Glomerular endothelial cell (primary cell): ENCODE measurements at regions not wholly inside any gene's neighbourhood (a gene's known extent, or its start where the extent isn't known, plus 50 kb on each side); places are given as distances from the start of the nearest gene placed in this dataset.
"Not testable (repeated sequence)": the region's sequence is repeated elsewhere in the genome, so short reads cannot be mapped to it uniquely, and the experiment has no call there.

Experiments used
- DNase-seq: peaks from one replicate; pipeline ENCODE4 v3.0.0-alpha.2; 2011; ENCODE audit warnings: low read depth, low spot score; ENCODE audit errors: extremely low read depth

DNA sequence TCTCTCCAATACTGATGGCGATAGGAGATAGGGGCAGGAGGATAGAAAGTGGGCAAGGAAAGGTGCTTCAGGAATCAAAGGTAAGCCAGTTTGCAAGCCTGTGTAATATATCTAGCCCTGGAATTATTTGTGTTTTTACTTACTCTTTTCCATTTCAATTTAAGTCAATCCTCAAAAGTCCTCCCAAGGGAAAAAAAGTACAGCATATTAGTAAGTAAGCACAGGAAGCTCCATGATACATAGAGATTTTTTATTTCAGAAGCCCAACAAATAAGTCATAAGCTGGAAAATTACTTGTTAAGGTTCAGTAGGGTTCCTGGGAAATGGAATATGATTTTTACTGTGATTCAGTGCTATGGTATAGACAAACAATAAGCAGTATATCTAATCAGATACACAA lies 337.7 kb upstream of the DUSP10 start:
- DNase-seq: no peak

DNA sequence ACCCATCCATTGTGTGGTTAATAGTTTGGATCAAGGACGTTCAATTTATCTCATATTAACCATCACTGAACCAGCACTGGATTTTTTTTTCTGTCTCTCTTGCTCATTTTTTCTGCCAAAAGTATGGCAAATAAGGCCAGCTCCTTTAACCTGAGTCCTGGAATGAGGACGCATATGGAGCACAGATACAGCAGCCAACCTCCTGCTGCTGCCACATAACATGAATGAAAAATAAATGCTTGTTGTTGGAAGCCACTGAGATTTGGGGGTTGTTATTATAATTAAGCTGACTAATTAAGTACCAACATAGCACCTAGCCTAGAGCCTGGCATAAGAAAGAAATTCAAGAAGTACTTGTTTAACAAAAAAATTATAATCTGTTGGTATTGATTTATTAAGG lies 335.3 kb upstream of the DUSP10 start:
- DNase-seq: no peak

DNA sequence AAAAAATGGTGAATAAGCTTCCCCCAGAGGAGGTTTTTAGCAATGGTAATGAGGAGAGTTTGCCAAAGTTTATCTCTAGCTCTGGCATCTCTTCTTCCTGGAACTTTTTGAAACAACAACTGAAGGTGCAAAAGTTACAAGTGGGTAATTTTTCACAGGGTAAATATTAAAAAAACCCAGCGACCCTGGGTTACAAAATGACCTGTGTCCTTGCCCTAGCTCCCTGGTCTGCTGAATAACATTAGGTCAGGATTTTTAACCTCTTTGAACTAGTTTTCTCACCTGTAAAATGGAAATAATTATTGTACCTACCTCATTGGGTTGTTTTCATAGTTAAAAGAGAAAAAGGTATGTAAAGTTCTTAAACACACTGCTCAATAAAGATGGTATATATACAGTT lies 332.4 kb upstream of the DUSP10 start:
- DNase-seq: no peak

DNA sequence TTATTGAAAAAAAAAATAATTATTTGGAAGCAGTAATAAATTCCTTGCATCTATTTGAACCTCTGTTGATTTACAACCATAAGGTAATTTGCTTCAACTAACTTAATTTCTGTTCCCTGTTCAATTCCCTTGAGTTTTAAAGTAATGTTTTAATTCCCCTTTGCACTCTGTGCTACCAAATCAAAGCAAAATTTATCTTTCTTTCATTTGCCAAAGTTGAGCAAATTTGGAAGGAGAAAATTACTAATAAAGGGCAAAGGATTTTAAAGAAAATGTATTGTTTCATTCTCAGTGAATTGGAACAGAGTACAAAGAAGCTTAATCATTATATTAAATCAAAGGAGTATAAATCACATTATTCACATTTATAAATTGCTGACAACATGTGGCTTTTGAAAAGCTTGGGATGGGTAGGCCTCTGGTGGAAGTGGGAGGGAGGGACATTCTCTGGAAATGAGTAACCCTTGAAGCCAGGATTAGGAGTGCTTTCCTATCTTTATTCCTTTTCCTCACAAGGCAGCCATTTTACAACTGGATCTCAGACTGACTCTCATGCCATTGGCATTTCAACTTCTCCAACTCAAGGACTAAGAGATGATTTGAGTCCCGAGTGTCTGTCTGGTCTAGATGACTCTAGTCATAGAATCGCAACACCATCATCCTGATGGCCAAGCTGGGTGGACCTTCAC lies 331.6 kb upstream of the DUSP10 start:
- no peak for DNase-seq

DNA sequence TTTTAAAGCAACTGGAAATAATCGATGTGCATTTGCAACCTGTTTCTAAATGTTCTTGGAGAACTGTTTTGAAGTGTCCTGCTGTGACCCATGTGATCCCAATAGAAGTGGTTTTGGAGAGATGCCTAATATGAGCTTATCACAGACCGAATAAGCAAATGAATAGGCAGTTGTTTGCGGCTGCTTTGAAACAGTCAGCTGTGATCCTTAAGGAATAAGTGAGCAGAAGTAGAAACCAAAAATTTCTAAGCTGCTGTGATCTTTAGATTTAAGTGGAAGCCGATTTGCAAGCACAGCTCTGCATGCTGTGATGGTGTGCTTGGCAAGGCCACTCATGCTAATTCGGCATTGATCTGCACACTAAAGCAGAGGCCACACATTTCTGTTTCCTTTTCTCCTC lies 329.5 kb upstream of the DUSP10 start:
- no peak for DNase-seq

DNA sequence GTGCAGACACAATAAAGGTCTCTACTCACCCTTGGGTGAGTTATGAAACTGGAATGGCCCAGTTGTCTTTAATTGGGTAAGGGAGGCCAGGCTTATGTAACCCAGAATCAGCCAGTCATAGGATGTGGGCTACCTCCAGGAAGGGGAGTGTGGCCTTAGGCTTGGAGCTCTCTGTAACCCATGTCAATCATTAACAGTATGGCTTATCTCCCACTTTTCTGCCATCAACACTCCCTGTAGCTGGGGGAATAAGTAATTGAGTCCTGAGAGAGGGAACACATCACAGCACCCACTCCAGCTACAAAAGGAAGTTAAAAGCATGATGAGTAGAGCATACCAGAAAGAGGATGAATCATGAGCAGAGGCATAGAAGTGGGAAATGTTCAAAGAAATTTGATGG lies 327.0 kb upstream of the DUSP10 start:
- DNase-seq: no peak

DNA sequence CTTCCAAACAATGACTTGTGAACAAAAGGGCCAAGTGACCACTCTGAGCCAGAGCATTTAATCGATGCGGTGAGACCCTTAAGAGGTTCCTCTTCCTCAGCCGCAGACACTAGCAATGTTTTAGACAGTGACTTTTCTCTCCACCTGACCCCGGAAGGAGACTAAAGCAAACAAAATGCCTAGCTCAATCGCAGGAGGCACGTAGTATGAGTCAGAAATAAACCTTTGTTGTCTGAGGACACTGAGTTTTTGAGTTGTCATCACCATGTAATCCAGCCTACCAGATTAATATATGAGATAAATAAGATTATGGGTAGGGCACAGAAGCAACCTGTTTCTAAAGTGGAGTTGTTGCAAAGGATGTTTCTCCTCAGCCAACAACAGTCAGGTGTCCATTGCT lies 326.2 kb upstream of the DUSP10 start:
- no peak for DNase-seq

DNA sequence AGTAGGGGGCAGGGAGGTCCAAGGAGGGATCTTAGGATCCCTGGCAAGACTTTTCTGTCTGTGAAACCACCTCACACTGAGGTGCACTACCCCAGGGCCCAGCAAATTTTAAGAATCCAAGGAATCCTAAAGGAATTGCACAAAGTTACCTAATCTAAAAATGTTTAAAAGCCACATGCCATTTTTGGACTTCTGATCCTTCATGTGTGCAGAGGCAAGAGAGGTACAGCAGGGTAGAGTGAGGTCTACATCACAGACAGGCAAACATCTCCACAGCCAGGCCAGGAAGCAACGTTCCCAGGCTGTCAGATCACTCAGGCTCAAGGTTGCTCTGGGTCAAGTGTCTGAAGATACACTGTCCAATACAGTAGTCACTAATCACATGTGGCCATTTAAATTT lies 324.6 kb upstream of the DUSP10 start:
- no peak for DNase-seq

DNA sequence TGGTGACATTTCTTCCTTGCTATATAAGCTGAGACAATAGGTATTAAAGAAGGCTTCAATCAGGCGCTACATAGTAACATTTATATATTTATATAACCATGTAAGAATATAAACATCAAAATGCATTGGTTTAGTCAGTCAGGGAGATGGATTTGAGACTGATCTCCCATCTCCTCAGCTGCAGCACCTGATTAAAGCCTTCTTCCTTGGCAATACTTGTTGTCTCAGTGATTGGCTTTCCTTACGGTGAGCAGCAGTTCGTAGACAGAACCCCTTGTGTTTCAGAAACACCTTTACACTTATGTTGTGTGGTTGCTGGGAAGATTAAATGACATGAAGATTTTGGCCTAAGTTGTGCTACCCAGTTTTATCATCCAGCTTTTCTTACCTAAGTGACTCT lies 323.3 kb upstream of the DUSP10 start:
- no peak for DNase-seq

DNA sequence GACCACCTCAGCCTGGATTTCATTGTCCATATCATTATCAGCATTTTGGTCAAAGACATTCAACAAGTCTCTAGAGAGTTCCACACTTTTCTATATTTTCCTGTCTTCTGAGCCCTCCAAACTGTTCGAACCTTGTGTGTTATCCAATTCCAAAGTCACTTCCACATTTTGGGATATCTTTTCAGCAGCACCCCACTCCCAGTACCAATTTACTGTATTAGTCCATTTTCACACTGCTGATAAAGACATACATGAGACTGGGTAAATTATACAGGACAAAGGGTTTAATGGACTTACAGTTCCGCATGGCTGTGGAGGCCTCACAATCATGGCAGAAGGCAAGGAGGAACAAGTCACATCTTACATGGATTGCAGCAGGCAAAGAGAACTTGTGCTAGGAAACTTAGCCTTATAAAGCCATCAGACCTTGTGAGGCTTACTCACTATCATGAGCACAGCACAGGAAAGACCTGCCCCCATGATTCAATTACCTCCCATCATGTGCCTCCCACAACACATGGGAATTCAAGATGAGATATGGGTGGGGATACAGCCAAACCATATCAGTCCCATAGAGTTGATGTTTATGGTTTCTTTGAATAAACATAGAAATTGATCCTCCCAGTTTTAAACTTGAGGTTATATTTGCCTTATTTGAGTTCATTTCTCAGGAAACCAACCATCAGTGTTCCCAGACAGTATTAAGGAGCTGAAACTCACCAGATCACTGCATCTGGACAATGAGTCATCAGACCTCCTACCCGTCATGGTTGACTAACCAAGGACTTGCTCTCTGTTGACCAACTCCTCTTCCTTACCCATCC lies 322.7 kb upstream of the DUSP10 start:
- DNase-seq: no peak

DNA sequence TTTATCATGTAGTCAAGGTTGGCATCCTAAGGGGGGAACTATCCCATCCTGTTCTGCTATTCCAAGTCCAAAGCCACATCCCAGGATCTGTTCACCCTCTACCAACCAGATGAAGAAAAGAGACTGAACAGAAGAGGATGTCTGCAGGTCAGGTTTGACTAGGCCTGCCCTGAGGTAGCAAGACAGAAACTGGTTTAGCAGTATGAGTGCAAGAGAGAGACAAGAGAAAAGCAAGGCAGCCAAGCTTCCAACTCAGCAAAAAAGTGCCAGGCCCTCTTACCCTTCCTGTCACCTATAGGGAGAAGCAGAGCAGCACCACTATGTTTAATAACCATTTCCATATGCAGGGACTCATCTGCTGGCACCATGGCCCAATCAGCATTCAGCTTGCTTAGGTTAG lies 320.8 kb upstream of the DUSP10 start:
- DNase-seq: no peak

DNA sequence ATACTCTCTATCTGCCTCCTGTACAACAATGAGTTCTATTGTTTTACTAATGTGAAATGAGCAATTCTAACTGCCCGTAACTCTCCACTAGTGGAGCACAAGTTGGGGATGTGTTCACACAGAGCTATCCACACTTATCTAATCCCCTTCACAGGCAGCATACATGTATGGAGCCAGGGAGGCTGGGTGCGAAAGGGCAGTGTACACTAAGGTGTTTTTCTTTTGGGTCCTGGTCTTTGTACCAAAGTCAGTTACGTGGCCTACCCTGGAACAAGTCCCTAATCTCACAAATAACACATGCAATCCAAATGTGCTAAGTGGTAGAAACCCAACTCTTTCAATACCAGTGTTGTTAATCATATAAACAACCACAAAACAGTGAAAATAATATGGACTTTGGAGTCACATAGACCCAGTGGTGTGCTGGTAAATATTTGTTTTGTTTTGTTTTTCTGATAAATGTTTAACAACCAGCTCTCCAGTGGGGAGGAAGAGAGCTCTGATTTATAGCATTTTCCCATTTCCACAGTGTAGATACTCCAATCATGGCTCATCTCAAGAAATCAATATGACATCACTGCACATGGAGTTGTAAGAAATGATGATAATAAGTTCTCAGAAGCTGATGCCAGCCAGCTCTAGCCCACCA lies 319.9 kb upstream of the DUSP10 start:
- no peak for DNase-seq

DNA sequence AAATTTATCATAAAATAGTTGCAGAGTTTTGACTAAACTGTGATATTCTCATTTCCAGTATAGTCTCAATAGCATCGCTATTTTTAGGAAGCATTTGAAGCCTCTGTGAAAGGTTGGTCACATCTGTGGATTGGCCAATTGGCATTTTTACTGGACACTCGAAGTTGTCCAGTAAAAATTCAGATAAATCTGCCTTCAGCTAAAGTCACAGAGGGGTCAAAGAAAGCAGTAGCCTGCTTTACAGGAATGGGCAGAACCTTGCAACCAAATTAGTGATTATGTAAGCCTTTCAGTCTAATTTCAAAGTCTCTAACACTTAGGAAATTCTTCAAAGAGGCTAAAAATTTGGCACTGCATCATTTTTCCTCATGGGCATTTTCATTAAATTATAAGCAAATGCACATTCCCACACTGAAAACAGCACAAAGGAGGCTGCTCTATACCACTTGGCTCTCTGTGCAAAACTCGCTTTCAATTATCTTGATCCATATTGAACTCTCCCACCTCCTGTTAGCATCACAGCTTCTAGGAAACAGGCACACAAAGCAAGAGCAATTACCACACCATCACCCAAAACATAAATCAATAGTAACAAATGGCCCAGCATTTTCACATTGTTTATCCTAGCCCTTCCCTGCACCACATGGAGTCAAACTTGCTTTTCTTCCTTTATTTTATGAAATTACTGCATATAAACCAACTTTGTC lies 318.5 kb upstream of the DUSP10 start:
- DNase-seq: no peak

DNA sequence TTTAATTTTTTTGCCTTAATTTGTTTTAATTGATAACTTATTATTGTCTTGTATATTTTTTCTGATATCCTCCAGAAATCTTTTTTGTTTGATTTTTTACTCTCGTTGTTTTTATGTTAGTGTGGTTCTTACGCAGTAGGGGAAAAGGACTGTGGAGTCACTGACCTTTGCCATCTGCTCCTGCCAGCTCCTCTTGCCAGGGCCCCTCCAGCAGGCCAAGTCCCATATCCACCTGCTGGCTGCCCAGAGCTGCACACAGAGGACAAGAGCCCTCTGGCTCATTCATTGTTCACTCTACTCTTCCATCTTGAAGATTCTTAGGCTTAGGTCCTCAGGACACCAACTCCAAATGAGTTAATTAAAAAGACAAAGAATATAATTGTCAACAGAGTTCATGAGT lies 316.4 kb upstream of the DUSP10 start:
- DNase-seq: no peak

DNA sequence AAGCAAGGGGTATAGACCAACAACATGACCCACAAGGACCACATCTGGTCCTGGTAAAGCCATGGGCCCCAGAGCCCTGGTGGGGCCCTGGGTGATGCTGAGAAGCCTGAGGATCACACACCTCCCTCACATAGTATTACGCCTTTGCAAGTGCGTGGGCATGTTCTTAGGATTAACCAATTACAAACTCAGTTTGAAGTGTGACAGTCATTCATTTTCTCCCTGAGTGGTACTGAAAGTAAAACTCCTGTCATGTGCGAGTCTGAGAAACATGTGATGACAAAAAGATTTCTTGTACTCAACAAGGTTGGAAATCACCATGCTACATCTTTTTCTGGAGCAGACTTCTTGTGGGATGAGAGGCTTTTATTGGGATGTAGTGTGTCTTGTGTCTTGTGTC lies 315.3 kb upstream of the DUSP10 start:
- DNase-seq: no peak

DNA sequence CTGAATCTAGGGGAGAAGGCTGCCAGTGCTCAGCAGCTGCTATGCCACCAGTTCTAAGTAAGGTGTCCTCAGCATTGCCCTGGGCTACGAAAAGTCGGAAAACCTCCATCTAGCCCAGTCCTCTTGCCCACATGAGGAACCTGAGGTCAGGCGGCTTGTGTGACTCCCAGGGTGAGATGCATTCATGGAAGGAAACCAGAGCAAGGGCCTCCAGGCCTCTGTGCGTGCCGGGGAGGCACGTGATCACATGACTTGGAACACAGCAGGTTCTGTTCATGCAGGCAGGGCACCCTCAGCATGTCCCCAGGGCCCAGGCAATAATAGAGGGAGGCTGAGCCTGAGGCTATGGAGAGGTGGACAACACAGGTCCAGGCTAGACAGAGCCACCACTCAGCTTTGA lies 312.5 kb upstream of the DUSP10 start:
- no peak for DNase-seq

DNA sequence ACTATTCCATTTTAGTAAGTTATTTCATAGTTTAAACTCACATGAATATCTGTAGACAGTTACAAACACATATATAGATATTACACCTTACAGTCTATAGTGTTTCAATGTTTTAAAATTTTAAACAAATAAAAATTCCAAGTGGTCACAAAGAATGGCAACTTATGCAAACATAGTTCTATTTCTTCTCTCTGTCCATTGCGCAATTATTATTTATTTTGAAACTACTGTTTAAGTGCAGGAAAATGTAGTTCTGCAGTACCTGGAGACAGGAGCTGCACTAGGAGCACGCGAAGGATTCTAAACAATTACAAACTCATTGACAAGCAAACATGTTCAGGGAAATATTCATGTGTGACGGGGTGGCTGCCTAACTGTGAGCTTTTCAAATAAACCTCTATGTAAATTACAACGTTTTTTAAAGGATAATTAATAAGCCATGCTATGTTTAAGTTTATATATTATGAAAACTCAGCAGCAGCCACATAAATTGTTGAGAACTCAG lies 312.0 kb upstream of the DUSP10 start:
- DNase-seq: no peak

DNA sequence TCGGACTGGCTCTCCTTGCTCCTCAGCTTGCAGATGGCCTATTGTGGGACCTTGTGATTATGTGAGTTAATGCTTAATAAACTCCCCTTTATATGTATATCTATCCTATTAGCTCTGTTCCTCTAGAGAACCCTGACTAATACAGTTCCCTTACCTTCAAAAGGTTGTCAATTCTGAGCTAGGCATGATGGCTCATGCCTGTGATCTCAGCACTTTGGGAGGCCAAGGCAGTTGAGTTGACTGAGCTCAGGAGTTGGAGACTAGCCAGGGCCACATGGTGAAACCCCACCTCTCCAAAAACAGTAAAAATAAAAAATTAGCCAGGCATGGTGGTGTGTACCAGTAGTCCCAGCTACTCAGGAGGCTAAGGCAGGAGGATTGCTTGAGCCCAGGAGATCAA lies 309.4 kb upstream of the DUSP10 start:
- not testable (repeated sequence) for DNase-seq

DNA sequence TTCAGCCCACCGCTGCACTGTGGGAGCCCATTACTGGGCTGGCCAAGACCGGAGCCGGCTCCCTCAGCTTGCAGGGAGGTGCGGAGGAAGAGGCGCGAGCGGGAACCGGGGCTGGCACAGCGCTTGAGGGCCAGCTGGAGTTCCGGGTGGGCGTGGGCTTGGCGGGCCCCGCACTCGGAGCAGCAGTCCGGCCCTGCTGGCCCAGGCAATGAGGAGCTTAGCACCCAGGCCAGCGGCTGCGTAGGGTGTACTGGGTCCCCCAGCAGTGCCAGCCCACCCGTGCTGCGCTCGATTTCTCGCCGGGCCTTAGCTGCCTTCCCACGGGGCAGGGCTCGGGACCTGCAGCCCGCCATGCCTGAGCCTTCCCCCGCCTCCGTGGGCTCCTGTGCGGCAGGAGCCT lies 307.8 kb upstream of the DUSP10 start:
- DNase-seq: not testable (repeated sequence)

DNA sequence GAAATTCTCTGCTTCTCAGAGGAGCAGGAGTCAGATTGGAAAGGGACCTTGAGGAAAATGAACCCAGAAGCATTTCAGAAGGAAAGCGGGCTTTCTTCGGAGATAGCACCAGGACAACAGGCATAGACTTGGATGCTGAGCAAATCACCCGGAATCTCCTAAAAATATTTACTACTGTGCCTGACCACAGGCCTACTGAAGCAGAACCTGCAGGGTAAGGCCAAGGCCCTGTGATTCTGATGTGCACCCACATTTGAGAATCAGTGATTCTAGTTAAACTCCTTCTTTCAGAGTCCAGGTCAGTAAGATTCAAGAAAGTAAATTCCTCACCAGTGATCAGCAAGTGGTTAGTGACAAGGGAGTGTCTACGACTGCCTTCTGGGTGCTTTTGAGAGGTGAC lies 307.3 kb upstream of the DUSP10 start:
- DNase-seq: no peak

DNA sequence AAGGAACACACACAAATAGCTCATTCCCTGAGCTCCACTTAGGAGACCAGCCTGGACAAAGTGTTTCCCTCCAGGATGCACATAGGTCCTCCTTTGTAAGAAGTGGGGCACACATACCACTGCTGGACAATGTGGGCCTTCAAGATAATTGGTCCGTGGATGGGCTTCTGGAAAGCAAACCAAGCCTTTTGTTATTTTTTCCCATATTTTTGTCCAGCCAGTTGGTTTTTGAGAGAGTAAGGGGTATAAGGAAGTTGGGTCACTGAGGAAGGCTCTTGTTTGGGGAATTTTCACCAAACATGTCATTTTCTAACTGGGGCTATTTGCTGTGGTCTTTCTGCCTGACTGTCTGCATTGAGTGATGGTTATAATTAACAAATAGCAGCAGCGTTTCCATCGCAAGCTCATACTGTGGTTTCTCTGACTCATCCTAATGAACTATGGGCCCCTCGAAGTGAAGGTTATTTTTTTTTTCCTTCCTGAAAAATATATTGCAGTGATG lies 306.3 kb upstream of the DUSP10 start:
- no peak for DNase-seq
